Endothelial cell of umbilical vein (primary cell): ENCODE measurements at regions not wholly inside any gene's neighbourhood (a gene's known extent, or its start where the extent isn't known, plus 50 kb on each side); places are given as distances from the start of the nearest gene placed in this dataset.

Experiments
- BruUV-seq: library from RNA; stranded (reverse); fragments of 400-500 nt; replicated peaks from 2 replicates; lab custom pipeline; 2021; lab: Mats Ljungman, UMichigan
- CTCF ChIA-PET: fragments of 300-600, 350-600 bp; sonication (Branson Sonifier 250); formaldehyde crosslinking; loops from one replicate; lab custom pipeline; 2021; ENCODE audit warnings: antibody characterized with exemption, inconsistent platforms; lab: Charles Lee
- POLR2A ChIA-PET: fragments of 300-600, 350-600 bp; sonication (Branson Sonifier 250); formaldehyde crosslinking; loops from one replicate; lab custom pipeline; 2021; ENCODE audit warnings: antibody characterized with exemption, inconsistent platforms; lab: Charles Lee
- DNase-seq: peaks from one replicate; pipeline ENCODE4 v3.0.0-alpha.2; 2011; ENCODE audit warnings: low read depth, low spot score
- FAIRE-seq: peaks from 2 replicates; lab custom pipeline; 2011; peaks lifted over from hg19 to GRCh38; lab: Jason Lieb, UNC
- H2AFZ ChIP-seq: 2 replicates; pipeline ENCODE4 v1.6.0; 2012; ENCODE audit warnings: low read depth, low read length, control low read depth, inconsistent platforms
- H3K27ac ChIP-seq: 2 replicates; pipeline ENCODE4 v1.5.1; 2011; ENCODE audit warnings: low read depth, mild to moderate bottlenecking, control low read depth, low read length, moderate library complexity; ENCODE audit not compliant: insufficient read depth
- H3K27me3 ChIP-seq, 2 experiments: 2 replicates each; pipeline versions ENCODE4 v1.6.0 to v1.6.1; 2011; ENCODE audit warnings: low read length in 2 of 2, mixed read lengths in 1 of 2; ENCODE audit not compliant: control insufficient read depth in 2 of 2, insufficient read depth in 2 of 2
- H3K36me3 ChIP-seq, 2 experiments: 2 replicates in 1 of 2; 3 replicates in 1 of 2; pipeline ENCODE4 v1.5.1; 2011; ENCODE audit warnings: low read length in 2 of 2, mild to moderate bottlenecking in 1 of 2, moderate library complexity in 1 of 2; ENCODE audit not compliant: control insufficient read depth in 2 of 2, insufficient read depth in 2 of 2; ENCODE audit errors: extremely low read depth in 1 of 2
- H3K4me1 ChIP-seq: 3 replicates; pipeline ENCODE4 v1.5.1; 2011; ENCODE audit warnings: mild to moderate bottlenecking, low read length; ENCODE audit not compliant: control insufficient read depth, insufficient read depth; ENCODE audit errors: extremely low read depth
- H3K4me2 ChIP-seq: 2 replicates; pipeline ENCODE4 v1.6.1; 2011; ENCODE audit warnings: low read length, control low read depth, mixed read lengths; ENCODE audit not compliant: insufficient read depth
- H3K4me3 ChIP-seq, 3 experiments: fragments of 200-600 bp in 1 of 3; sonication (generic), shearing (Covaris generic) in 1 of 3; replicated peaks in 1 of 3; 2 replicates each; pipeline ENCODE4 v1.5.1; 2011 to 2016; ENCODE audit warnings: control low read depth in 3 of 3, low read length in 3 of 3, mild to moderate bottlenecking in 2 of 3, inconsistent platforms in 1 of 3, low read depth in 1 of 3, moderate library complexity in 1 of 3; ENCODE audit not compliant: insufficient read depth in 1 of 3
- H3K79me2 ChIP-seq: 2 replicates; pipeline ENCODE4 v1.6.0; 2012; ENCODE audit warnings: low read length, inconsistent platforms; ENCODE audit not compliant: control insufficient read depth, insufficient read depth
- H3K9ac ChIP-seq: replicated peaks from 2 replicates; pipeline ENCODE3; 2011; ENCODE audit warnings: low read length, control low read depth; ENCODE audit not compliant: insufficient read depth; ENCODE audit errors: extremely low read depth
- H3K9me1 ChIP-seq: replicated peaks from 3 replicates; pipeline ENCODE4 v1.6.0; 2011; ENCODE audit warnings: mild to moderate bottlenecking, low read length; ENCODE audit not compliant: control insufficient read depth, insufficient read depth; ENCODE audit errors: extremely low read depth
- H3K9me3 ChIP-seq: replicated peaks from 2 replicates; pipeline ENCODE4 v1.5.1; 2012; ENCODE audit warnings: low read length, inconsistent platforms; ENCODE audit not compliant: control insufficient read depth, insufficient read depth
- H4K20me1 ChIP-seq: replicated peaks from 2 replicates; pipeline ENCODE3; 2011; ENCODE audit warnings: mild to moderate bottlenecking, low read length; ENCODE audit not compliant: control insufficient read depth, insufficient read depth; ENCODE audit errors: extremely low read depth
- CTCF ChIP-seq, 2 donors: IDR thresholded peaks; 1 replicate in 1 of 2; 2 replicates in 1 of 2; pipeline ENCODE4 v1.5.1; 2011; ENCODE audit warnings: low read length in 2 of 2, mild to moderate bottlenecking in 2 of 2, moderate library complexity in 2 of 2, control low read depth in 1 of 2, inconsistent platforms in 1 of 2, low read depth in 1 of 2; ENCODE audit not compliant: insufficient read depth in 1 of 2; ENCODE audit errors: extremely low read depth in 1 of 2
- EZH2 ChIP-seq: IDR thresholded peaks from 2 replicates; pipeline ENCODE4 v1.6.1; 2012; ENCODE audit warnings: borderline replicate concordance, low read depth, mild to moderate bottlenecking, moderate library complexity, low read length, inconsistent platforms; ENCODE audit not compliant: severe bottlenecking
- FOS ChIP-seq: IDR thresholded peaks from 2 replicates; pipeline ENCODE4 v1.6.1; 2011; ENCODE audit warnings: mild to moderate bottlenecking, low read length, moderate library complexity, borderline replicate concordance; ENCODE audit not compliant: insufficient read depth
- GATA2 ChIP-seq: IDR thresholded peaks from 2 replicates; pipeline ENCODE4 v1.7.0; 2011; ENCODE audit warnings: low read depth, mild to moderate bottlenecking, moderate library complexity, mixed read lengths, low read length; ENCODE audit not compliant: insufficient read length, insufficient read depth
- JUN ChIP-seq: IDR thresholded peaks from 2 replicates; pipeline ENCODE4 v1.6.1; 2011; ENCODE audit warnings: borderline replicate concordance, low read depth; ENCODE audit not compliant: insufficient read length, insufficient read depth
- MAX ChIP-seq: IDR thresholded peaks from 2 replicates; pipeline ENCODE4 v1.6.1; 2011; ENCODE audit not compliant: insufficient read depth, insufficient read length
- MYC ChIP-seq: IDR thresholded peaks from one replicate; pipeline ENCODE4 v1.6.1; 2011; ENCODE audit warnings: mild to moderate bottlenecking, low read depth, low read length
- POLR2A ChIP-seq: IDR thresholded peaks from 2 replicates; pipeline ENCODE4 v1.6.1; 2012; ENCODE audit warnings: low read depth, mild to moderate bottlenecking, control low read depth, low read length
- POLR2AphosphoS5 ChIP-seq: IDR thresholded peaks from 2 replicates; pipeline ENCODE4 v1.6.1; 2012; ENCODE audit warnings: low read depth, mild to moderate bottlenecking, control low read depth, low read length, moderate library complexity; ENCODE audit not compliant: insufficient read depth
- dilution Hi-C: fragments of 300-500 bp; cut with MboI; formaldehyde crosslinking; loops from one replicate; pipeline ENCODE4 v1.15.0; 2019; ENCODE audit warnings: low sequenced_read_pairs; ENCODE audit not compliant: extremely low pct_ligation_motif_present
- intact Hi-C: fragments of 100-400 bp; cut with micrococcal nuclease; formaldehyde crosslinking; loops from one replicate; pipeline ENCODE4 v1.10.0; 2022

GRCh38 chr3:168794427-168794826 lies 698.7 kb upstream of the GOLIM4 start:
- TF ChIP-seq EZH2 (no peak), MAX (no peak), JUN (peak; percentile 85), POLR2A (peak; percentile 74), CTCF (IDR thresholded peaks at IDR 0.05; ENCODE audit: extremely low read depth in 1 of 2, insufficient read depth in 1 of 2, low read depth in 1 of 2, low read length in 2 of 2) (no peak), GATA2 (peak; percentile 80), FOS (peak; percentile 76), MYC (peak; percentile 32), POLR2AphosphoS5 (peak; percentile 72)
- FAIRE-seq (peak; percentile 78), DNase-seq (peak; percentile 93)
- H3K79me2 ChIP-seq: no peaks in the 10 kb centered on the region
- peak overlapping the region; percentile 81 for H3K4me2 ChIP-seq
- no peaks in the 10 kb centered on the region for H3K9me3 ChIP-seq
- POLR2A ChIA-PET: interaction anchor here (0.7 kb wide), 1 partner anchor 45 kb away, joined by 3 read pairs; no protein-coding TSS in a partner anchor
- intact Hi-C loops: loop anchor here (10.0 kb wide), 1 partner anchor 700 kb away; the partner anchor contains the start of gene GOLIM4
- peak overlapping the region; percentile 30 for H3K9ac ChIP-seq
- CTCF ChIA-PET: interaction anchor here (0.9 to 1.8 kb wide), 8 partner anchors 8 to 270 kb away, joined by 3 to 12 read pairs (median 4); no protein-coding TSS in a partner anchor
- H3K27me3 ChIP-seq: no peaks in the 10 kb centered on the region
- H3K36me3 ChIP-seq: no peaks in the 10 kb centered on the region
- no peak overlapping the region for H3K4me3 ChIP-seq
- H3K4me1 ChIP-seq: peaks cover 23% of the 10 kb centered on the region
- dilution Hi-C loops: no loop called here
- H3K9me1 ChIP-seq: no peaks in the 10 kb centered on the region
- H2AFZ ChIP-seq: no peak overlapping the region
- H4K20me1 ChIP-seq: no peaks in the 10 kb centered on the region
- peak overlapping the region; percentile 75 for H3K27ac ChIP-seq
- BruUV-seq: no TSS peak
